ENCODE measurements at regions not wholly inside any gene's neighbourhood (a gene's known extent, or its start where the extent isn't known, plus 50 kb on each side); places are given as distances from the start of the nearest gene placed in this dataset.

DNA sequence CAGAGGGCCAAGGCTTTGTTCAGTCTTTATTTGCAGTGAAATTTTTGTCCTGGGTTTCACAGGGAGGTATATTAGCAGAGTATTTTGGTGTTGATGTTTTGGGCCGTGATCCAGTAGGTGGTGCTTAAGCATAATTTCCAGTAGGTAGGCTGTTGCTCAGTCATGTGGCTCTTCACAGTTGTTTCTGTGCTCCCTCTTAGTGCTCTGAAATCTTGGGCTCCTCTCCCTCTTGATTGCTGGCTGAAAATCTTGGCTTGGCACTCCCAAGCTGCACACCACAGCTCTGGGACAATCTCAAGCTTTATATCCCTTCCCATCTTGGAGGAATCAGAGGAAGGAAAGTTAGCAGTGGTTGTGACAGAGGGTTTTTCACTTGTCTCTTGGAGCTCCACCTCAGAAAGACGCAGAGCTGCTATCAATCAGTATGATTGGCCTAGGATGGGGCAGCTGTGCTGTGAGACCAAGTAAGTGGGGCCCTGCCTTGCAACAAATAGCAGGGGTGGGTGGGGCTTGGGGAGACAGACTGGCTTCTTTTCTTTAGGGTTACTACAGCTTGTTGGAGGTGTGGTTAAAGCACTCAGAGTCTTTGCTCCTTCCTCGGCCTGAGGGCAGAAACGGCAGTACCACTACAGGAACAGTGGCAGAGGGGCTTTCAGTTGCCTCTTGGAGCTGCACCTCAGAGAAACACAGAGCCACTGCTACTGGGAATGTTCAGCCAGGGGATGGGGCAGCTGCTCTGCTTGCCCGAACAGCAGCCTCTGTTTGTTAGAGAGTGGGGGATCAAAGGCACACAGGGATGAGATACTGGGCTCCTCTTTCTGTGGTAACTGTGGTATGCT lies 627.0 kb downstream of the SI start:
- RAD21 ChIA-PET (ENCODE audit: low non-redundant PET in 1 of 2, low total read pairs in 2 of 2, uncharacterized antibody in 2 of 2, unreplicated experiment in 2 of 2) = no interaction called here
- Histone ChIP-seq H3K27ac (ENCODE audit: low read depth, low read length) (no peak overlapping the region), H3K4me2 (ENCODE audit: low read length) (no peak overlapping the region), H3K4me3 (replicated peaks in 1 of 2; ENCODE audit: low read depth in 1 of 2, low read length in 2 of 2) (no peak overlapping the region), H4K20me1 (ENCODE audit: insufficient read depth) (no peaks in the 10 kb centered on the region), H3K27me3 (ENCODE audit: insufficient read depth, low read length) (no peaks in the 10 kb centered on the region), H3K9me2 (ENCODE audit: insufficient read depth) (no peaks in the 10 kb centered on the region), H3K9me3 (ENCODE audit: control insufficient read depth in 1 of 2, insufficient read depth in 1 of 2, low read depth in 1 of 2, low read length in 2 of 2) (no peaks in the 10 kb centered on the region), H3K79me2 (ENCODE audit: insufficient read depth, low read length) (no peaks in the 10 kb centered on the region), H2AFZ (ENCODE audit: low read depth, low read length, poor library complexity, severe bottlenecking) (no peak overlapping the region), H3K4me1 (ENCODE audit: control insufficient read depth in 1 of 2, insufficient read depth in 2 of 2, low read length in 2 of 2) (no peaks in the 10 kb centered on the region), H3K36me3 (ENCODE audit: control insufficient read depth in 1 of 2, insufficient read depth in 2 of 2, low read length in 2 of 2) (no peaks in the 10 kb centered on the region), H3K9ac (ENCODE audit: low read length) (no peak overlapping the region)
- POLR2A ChIA-PET = interaction anchor here (0.7 kb wide), 1 partner anchor 1155 kb away, joined by 3 read pairs; no protein-coding TSS in a partner anchor
- ATAC-seq = no peak
- DNase-seq (ENCODE audit: low read depth, low spot score) = no peak
- intact Hi-C loops (cut with micrococcal nuclease) = no loop called here
- CTCF ChIA-PET = no interaction called here
- 0 out of 2 replicates have a peak, but pooled peaks have one; percentile 5 for TF ChIP-seq RAD21 (IDR thresholded peaks at IDR 0.05; ENCODE audit: low read depth)
- no peak for TF ChIP-seq POLR2A (IDR thresholded peaks at IDR 0.05; ENCODE audit: borderline replicate concordance, extremely low read depth, insufficient read depth, insufficient read length)
- no peak for TF ChIP-seq TCF7L2 (IDR thresholded peaks at IDR 0.05; ENCODE audit: borderline replicate concordance, extremely low read depth, insufficient read depth, insufficient read length)
- no peak for TF ChIP-seq CBX3 (IDR thresholded peaks at IDR 0.05; ENCODE audit: low read depth)
- BruUV-seq (replicated peaks) = no TSS peak

DNA sequence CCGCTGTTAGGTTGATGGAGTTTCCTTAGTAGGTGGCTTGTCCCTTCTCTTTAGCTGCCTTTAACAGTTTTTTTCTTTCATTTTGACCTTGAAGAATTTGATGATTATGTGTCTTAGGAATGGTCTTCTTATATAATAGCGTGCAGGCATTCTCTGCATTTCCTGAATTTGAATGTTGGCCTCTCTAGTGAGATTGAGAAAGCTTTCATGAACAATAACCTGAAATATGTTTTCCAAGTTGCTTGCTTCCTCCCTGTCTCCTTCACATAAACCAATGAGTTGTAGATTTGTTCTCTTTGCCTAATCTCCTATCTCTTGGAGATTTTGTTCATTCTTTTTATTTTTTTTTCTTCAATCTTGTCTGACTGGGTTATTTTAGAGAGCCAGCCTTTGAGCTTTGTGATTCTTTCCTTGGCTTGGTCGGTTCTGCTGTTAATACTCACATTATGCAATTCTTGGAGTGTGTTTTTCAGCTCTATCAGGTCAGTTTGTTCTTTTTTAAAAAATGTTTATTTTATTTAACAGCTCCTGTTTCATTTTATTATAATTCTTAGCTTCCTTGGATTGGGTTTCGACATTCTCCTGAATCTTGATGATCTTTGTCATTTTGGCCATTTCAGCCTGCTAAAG lies 627.9 kb downstream of the SI start:
- no peaks in the 10 kb centered on the region for H3K27me3 ChIP-seq (ENCODE audit: insufficient read depth, low read length)
- CTCF ChIA-PET = no interaction called here
- no peak for DNase-seq (ENCODE audit: low read depth, low spot score)
- intact Hi-C loops (cut with micrococcal nuclease) = no loop called here
- H3K9me3 ChIP-seq (ENCODE audit: control insufficient read depth in 1 of 2, insufficient read depth in 1 of 2, low read depth in 1 of 2, low read length in 2 of 2) = no peaks in the 10 kb centered on the region
- ATAC-seq = no peak
- POLR2A ChIA-PET = no interaction called here
- no peak for TF ChIP-seq CEBPB (IDR thresholded peaks at IDR 0.05; ENCODE audit: low read depth)
- TF ChIP-seq, protein P1, sequence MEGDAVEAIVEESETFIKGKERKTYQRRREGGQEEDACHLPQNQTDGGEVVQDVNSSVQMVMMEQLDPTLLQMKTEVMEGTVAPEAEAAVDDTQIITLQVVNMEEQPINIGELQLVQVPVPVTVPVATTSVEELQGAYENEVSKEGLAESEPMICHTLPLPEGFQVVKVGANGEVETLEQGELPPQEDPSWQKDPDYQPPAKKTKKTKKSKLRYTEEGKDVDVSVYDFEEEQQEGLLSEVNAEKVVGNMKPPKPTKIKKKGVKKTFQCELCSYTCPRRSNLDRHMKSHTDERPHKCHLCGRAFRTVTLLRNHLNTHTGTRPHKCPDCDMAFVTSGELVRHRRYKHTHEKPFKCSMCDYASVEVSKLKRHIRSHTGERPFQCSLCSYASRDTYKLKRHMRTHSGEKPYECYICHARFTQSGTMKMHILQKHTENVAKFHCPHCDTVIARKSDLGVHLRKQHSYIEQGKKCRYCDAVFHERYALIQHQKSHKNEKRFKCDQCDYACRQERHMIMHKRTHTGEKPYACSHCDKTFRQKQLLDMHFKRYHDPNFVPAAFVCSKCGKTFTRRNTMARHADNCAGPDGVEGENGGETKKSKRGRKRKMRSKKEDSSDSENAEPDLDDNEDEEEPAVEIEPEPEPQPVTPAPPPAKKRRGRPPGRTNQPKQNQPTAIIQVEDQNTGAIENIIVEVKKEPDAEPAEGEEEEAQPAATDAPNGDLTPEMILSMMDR (IDR thresholded peaks at IDR 0.05 in 2 of 3, conservative IDR thresholded peaks at IDR 0.05 in 1 of 3; ENCODE audit: borderline replicate concordance in 1 of 3, insufficient read depth in 1 of 3, low read depth in 2 of 3, low read length in 2 of 3) = no peak
- TF ChIP-seq, protein P2, sequence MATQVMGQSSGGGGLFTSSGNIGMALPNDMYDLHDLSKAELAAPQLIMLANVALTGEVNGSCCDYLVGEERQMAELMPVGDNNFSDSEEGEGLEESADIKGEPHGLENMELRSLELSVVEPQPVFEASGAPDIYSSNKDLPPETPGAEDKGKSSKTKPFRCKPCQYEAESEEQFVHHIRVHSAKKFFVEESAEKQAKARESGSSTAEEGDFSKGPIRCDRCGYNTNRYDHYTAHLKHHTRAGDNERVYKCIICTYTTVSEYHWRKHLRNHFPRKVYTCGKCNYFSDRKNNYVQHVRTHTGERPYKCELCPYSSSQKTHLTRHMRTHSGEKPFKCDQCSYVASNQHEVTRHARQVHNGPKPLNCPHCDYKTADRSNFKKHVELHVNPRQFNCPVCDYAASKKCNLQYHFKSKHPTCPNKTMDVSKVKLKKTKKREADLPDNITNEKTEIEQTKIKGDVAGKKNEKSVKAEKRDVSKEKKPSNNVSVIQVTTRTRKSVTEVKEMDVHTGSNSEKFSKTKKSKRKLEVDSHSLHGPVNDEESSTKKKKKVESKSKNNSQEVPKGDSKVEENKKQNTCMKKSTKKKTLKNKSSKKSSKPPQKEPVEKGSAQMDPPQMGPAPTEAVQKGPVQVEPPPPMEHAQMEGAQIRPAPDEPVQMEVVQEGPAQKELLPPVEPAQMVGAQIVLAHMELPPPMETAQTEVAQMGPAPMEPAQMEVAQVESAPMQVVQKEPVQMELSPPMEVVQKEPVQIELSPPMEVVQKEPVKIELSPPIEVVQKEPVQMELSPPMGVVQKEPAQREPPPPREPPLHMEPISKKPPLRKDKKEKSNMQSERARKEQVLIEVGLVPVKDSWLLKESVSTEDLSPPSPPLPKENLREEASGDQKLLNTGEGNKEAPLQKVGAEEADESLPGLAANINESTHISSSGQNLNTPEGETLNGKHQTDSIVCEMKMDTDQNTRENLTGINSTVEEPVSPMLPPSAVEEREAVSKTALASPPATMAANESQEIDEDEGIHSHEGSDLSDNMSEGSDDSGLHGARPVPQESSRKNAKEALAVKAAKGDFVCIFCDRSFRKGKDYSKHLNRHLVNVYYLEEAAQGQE (IDR thresholded peaks at IDR 0.05; ENCODE audit: low read depth) = no peak
- no peak for TF ChIP-seq EZH2phosphoT487 (IDR thresholded peaks at IDR 0.05; ENCODE audit: borderline replicate concordance)
- TF ChIP-seq RAD21 (IDR thresholded peaks at IDR 0.05; ENCODE audit: low read depth) = no peak
- TF ChIP-seq, protein P3, sequence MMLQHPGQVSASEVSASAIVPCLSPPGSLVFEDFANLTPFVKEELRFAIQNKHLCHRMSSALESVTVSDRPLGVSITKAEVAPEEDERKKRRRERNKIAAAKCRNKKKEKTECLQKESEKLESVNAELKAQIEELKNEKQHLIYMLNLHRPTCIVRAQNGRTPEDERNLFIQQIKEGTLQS (IDR thresholded peaks at IDR 0.05) = no peak
- no peak for TF ChIP-seq EZH2 (IDR thresholded peaks at IDR 0.05)
- no peak for TF ChIP-seq FOSL1 (IDR thresholded peaks at IDR 0.05; ENCODE audit: low read depth)
- no peak for TF ChIP-seq SP1 (IDR thresholded peaks at IDR 0.05; ENCODE audit: low read depth)
- no peak for TF ChIP-seq JUND (IDR thresholded peaks at IDR 0.05)
- H3K4me2 ChIP-seq (ENCODE audit: low read length) = no peak overlapping the region
- H3K36me3 ChIP-seq (ENCODE audit: control insufficient read depth in 1 of 2, insufficient read depth in 2 of 2, low read length in 2 of 2) = no peaks in the 10 kb centered on the region
- no peak overlapping the region for H3K9ac ChIP-seq (ENCODE audit: low read length)
- no peak overlapping the region for H3K4me3 ChIP-seq (replicated peaks in 1 of 2; ENCODE audit: low read depth in 1 of 2, low read length in 2 of 2)
- RAD21 ChIA-PET (ENCODE audit: low non-redundant PET in 1 of 2, low total read pairs in 2 of 2, uncharacterized antibody in 2 of 2, unreplicated experiment in 2 of 2) = no interaction called here
- no peaks in the 10 kb centered on the region for H3K4me1 ChIP-seq (ENCODE audit: control insufficient read depth in 1 of 2, insufficient read depth in 2 of 2, low read length in 2 of 2)
- no peak overlapping the region for H3K27ac ChIP-seq (ENCODE audit: low read depth, low read length)
- H2AFZ ChIP-seq (ENCODE audit: low read depth, low read length, poor library complexity, severe bottlenecking) = no peak overlapping the region
- H3K79me2 ChIP-seq (ENCODE audit: insufficient read depth, low read length) = no peaks in the 10 kb centered on the region
- no TSS peak for BruUV-seq (replicated peaks)
- no peaks in the 10 kb centered on the region for H3K9me2 ChIP-seq (ENCODE audit: insufficient read depth)
- H4K20me1 ChIP-seq (ENCODE audit: insufficient read depth) = no peaks in the 10 kb centered on the region

Data from HCT116 (cell line).